ENCODE measurements at regions not wholly inside any gene's neighbourhood (a gene's known extent, or its start where the extent isn't known, plus 50 kb on each side); places are given as distances from the start of the nearest gene placed in this dataset.

DNA sequence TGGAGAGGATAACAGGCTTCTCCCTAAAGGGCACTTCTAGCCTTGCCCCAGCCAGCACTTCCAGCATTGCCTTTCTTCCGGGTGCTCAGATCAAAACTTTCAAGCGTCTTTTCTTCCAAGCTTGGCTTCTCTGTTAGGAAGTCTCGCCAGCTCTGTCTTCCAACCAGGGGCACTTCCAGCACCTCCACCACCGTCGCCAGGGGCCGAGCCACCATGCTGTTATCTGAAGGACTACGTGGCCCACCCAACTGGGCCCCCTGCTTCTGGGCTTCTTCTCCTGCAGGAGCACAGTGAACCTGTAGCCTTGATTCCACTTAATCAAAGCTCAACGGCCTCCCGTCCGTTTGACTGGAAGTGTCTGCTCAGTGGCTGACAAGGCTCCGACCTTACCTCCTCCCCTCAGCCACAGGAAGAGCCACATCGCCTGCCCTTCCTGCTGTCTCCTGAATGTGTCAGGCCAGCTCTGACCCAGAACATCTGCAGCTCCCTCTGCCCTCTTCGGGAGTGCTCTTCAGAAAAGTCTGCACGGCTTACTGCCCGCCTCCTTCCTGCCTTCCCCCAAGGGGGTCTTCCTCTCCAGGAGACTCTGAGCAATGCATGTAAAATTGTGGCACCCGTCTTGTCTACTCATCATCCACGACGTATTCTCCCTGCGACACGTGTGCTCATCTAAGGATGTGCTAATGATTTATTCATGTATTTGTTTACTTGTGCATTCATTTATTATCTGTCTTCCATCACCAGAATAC, 527.0 kb downstream of the CDH26 start:
- no peak for DNase-seq

DNA sequence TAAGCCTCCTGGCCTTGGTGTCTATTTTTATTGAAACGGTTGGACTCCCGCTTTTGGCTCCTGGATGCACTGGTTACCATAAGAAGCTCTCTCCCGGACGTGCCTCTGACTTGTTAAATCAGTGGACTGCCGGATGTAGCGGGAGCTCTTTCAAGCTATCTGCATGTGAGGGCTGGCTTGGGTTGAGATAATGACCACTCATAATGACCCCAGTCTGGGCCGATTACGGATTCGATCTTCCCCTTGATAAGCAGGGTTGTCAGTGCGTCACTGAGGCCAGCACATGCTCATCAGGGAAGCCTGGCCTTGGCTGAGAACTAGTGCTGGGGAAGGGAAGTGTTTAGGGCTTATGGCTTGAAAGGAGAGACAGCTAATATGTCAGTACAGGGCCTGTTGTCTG, 528.1 kb downstream of the CDH26 start:
- no peak for DNase-seq

DNA sequence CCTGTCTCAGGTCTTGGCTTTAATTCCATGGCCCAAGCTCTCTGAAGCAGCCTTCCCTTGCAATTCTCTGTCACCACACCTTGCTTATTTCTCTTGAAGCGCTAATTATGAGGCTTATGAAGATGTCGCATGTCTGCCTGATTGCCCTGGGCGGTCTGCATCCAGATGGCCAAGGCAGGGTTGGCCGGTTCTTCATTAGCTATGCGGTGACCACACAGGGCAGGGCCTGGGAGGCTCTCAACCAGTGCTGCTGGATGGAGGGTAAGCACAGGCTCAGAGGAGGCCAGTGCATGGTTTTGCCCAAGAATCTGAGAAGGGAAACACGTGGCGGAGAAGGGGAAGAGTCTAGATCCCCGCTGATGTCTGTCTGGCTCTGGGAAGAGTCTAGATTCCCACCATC, 528.7 kb downstream of the CDH26 start:
- no peak for DNase-seq

- DNase-seq, result no peak
Measured at GRCh38 chr20:60490217-60491050, 532.2 kb downstream of the CDH26 start.

DNA sequence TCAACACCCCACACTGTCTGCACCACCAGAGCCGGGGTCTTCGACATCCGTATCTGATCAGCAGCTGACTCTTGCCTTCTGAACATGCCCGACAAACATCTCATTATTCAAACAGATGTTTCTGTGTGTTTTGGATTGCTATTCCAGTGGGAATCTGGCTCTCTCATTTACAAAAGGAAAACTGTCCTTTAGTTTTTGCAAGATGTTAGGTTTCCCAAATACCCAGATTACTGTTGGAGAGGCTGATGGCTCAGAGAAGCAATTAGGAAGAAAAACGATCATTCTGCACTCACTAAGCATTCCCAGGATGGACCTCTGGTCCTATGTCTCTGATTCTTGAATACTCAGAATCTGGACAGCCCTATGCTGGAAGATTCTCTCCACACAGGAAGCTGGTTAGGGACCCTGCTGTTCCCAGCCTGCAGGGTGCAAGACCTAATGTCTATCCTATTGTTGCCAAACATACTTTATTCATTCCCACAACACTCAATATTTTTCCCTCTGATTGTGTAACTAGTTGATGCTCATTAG, 532.9 kb downstream of the CDH26 start:
- DNase-seq, result no peak

DNA sequence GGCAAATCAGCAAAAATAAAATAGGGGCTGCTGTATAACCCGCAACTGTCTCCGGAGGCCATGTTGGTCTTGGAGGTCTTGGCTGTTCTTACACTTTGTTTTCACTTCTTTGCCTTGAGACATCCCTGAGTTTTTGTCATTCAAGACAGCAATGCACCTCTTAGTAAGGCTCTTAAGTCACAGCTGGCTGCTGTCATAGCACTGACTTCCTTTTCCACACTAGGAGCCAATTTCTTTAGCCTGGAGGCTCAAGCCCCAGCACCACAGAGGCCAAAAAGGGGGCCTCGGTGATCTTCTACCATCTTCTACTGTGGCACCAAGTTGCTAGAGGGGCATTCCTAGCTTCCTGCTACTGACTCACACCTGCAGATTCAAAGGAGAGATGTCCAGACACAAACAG, 536.3 kb downstream of the CDH26 start:
- no peak for DNase-seq

DNA sequence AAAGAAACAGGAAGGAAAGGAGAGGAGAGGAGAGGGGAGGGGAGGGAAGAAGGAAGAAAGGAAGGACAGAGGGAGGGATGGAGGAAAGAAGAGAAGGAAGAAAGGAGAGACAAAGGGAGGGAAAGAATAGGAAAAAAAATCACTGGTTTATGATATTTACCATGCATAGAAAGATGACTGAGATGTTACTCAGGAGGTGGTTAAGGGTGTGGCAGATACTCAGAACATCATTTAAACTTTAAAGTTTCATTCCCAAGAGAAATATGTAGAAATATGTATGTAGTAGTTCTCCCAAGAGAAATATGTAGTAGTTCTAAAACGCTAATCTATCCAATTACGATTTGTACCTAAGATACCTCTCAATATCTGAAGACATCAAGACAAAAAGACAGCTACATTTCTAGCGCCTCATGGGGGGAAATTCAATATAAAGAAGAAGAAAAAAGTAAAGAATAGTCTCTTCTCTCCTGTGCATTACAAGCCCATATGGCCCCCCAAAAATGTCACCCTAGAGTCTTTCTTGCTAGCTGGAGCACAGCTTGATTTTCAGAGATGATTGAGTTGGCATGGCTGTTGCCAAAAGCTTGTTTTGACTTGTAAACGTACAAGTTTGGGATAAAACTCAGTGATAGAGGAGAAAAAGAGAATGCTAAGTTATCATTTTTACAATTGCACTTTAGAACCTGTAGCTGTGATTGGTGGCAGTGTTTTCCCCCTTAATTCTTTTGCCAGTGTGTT, 539.2 kb downstream of the CDH26 start:
- no peak for DNase-seq

- no peak for DNase-seq
Measured at GRCh38 chr20:60500038-60500701, 541.9 kb downstream of the CDH26 start.

DNA sequence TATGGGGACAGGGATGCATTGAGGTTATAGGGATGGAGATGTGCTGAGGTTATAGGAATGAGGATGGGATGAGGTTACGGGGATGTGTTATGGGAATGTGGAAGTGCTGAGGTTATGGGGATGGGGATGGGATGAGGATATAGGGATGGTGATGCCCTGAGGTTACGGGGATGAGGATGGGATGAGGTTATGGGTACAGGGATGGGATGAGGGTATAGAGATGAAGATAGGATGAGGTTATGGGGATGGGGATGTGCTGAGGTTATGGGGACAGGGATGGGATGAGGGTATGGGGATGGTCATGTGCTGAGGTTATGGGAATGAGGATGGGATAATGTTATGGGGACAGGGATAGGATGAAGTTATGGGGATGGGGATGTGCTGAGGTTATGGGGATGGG, 542.8 kb downstream of the CDH26 start:
- DNase-seq, result no peak

DNA sequence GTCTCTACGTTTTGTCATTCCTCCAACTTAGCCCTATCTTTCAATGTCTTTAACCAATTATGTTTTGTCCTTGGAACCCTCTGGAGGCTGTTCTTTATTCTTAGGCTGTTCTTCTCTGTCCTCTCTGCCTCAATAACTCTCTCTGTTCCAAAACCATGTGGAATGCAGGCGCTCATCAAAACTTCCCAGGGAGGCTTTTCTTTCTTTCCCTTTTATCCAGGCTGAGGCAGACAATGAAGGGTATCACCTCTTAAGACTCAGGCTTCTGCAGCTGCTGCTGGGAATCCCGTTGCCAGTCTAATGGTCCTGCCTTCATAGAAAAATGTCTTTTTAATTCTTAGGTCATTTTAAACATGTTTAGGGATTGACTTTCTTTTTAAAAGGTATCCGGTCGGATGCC, 544.7 kb downstream of the CDH26 start:
- no peak for DNase-seq

- no peak for DNase-seq
Measured at GRCh38 chr20:60505423-60505822, 547.2 kb downstream of the CDH26 start.

DNA sequence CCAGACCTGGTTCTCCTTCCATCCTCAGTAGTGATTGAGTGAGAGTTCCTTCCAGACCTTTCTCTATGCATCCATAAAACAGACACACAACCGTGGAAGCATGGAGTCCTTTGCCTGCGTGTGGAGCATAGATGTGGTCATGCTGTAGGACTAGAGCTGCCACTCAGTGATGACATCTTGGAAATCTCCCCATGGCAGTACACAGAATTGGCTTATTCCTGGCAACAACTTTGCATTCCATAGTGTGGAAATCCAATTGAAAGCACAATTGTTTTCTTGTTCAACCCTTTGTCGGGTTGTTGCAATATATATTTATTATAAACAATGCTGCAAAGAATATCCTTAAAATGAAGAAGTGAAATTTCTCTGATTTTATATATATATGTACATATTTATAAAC, 547.8 kb downstream of the CDH26 start:
- DNase-seq, result no peak

- DNase-seq, result no peak
Measured at GRCh38 chr20:60507087-60507694, 549.0 kb downstream of the CDH26 start.

GRCh38 chr20:60509407-60509806, 551.2 kb downstream of the CDH26 start:
- no peak for DNase-seq

DNA sequence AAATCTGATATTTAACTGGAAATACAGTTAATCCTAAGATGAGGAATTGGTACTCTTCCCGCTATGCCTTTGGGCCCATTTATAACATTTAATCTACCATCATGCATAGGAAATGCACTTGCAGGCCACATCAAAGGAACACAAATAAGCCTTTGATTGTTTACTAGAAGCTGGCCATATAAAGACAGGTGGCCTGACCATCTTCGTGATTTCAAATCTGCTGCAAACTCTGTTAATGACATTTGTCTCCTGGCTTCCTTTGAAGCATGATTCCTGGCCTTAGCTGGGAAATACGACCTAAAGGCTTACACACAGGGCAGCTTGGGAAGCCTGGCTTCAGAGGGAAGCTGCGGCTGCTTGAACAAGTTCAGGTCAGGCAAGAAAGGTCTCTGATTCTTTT, 552.1 kb downstream of the CDH26 start:
- DNase-seq, result no peak

DNA sequence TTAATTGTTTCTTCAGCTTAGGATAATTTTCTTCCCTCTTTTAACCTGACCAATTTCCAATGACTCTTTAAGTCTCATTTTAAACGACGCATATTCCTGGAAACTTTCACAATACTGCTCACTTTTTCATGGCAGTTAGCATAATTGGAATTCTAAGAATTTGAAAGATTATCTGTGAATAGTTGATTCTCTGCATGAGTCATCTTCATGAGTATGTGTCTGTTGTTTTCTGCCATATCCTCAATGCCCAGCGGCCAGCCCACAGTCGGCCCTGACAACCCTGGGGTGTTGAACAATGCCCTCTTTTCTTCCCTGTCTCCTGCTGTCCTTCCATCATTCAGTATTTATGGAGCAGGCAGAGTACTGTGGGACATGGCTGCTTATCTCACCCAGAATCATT, 554.2 kb downstream of the CDH26 start:
- DNase-seq, result no peak

DNA sequence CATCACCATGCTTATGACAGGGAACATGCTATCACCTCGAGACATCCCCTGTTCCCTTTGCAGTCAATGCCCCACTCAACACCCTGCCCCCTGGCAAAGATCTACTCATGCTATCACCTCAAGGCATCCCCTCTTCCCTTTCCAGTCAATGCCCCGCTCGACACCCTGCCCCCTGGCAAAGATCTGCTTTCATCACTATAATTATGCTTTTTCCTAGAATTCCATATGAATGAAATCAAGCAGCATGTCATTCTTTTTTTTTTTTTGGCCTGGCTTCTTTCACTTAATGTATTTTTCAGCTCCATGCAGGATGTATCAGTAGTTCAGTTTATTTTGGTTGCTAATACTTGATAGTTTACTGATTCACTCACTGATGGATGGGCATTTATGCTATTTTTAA, 554.9 kb downstream of the CDH26 start:
- DNase-seq, result no peak

DNA sequence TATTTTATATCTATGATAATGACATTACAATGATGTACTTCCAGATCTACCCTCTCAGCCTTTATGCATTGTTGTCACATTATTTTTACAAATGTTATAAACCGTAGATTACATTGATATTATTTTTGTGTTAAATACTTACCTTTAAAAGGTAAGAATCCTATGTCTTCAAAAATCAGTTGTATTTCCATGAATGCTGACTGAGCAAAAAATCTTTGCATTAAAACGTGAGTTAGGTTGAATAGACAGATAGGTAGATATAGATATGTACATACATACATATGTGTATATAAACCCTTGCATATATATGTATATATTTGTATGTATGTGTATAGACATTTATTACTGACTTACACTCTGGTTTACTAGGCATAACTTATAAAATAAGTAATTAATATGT, 558.2 kb downstream of the CDH26 start:
- DNase-seq, result no peak

DNA sequence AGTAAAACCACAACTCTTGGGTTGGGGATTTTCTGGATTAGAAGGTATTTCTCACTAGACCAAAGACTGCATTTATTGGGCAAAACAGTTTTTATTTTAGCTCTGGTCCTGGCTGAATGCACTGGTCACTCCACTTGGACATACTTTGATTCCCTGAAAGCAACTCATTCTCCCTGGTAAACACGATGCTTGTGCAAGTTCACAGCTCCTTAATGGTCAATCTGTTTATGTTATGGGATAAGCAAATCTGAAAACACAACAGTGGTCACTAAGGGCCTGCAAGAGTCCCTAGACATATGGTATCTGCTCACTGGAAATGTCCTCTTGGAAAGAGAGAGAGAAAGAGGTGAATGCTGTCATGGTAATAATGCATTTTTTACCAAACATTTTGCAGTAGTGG, 559.8 kb downstream of the CDH26 start:
- DNase-seq, result no peak

DNA sequence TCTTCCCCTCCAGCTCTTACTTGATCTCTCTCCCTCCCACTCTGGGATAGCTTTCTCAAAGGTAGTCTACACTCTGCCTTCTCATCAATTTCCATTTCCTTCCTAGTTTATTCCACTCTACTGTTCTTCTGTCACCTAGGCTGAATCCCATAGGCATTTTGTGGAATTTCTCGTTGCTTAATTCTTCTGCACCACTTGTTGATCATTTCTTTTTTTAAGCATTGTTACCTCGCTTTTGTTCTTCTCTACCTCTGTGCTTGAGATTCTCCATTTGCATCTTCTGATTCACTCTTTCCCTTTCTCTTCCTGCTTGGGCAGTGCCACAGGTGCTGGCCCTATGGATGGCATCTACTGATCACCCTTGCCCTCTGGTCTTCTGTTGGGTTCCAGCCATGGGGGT, 567.2 kb downstream of the CDH26 start:
- no peak for DNase-seq

GRCh38 chr20:60527656-60528055, 569.4 kb downstream of the CDH26 start:
- no peak for DNase-seq

DNA sequence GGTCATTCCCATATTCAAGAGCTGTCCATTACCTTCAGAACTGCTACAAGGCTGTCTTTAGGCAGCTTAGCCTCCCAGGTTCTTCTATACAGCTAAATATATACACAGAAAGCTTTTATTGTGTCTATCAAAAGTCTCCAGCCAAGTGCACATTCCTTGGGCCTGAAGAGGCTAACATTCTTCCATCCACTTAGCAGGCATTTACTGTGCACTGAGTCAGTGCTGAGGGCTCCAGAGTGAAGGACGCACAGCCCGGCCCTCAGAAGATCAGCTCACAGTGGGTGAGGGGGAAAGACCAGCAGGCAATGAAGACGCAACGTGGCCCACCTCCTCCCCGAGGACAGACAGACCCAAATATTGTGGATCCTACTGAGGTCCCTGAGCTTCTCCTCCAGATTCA, 569.9 kb downstream of the CDH26 start:
- no peak for DNase-seq

DNA sequence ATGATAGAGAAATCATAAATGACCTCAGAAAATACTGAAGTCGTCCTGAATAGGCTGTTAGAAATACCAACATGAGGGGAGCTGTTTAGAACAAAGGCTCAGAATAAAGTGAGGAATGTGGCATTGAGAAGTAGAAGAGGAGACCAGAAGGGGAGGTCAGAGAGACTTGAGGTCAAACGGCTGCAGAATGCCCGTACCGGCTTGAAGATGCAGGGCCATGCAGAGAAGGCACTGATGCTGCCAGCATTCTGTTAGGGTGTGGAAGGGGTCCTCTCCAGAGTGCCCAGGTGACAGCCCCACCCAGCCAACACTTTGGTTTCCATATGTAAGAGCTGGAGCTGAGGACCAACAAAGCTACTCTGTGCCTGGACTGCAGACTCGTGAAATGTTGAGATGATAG, 570.9 kb downstream of the CDH26 start:
- DNase-seq, result no peak
